WI38 (cell line): ENCODE measurements at regions not wholly inside any gene's neighbourhood (a gene's known extent, or its start where the extent isn't known, plus 50 kb on each side); places are given as distances from the start of the nearest gene placed in this dataset.

Experiments used
- H3K4me3 ChIP-seq: 2 replicates; pipeline ENCODE4 v1.5.1; 2011; ENCODE audit warnings: low read depth, mild to moderate bottlenecking, control low read depth, low read length
- CTCF ChIP-seq: IDR thresholded peaks from 2 replicates; pipeline ENCODE4 v1.5.1; 2012; ENCODE audit warnings: low read depth, mild to moderate bottlenecking, control low read depth, low read length

- H3K4me3 ChIP-seq = no peak overlapping the region
- no peak for TF ChIP-seq CTCF
Measured at GRCh38 chr5:97847920-97848631, 665.0 kb upstream of the RIOK2 start.

DNA sequence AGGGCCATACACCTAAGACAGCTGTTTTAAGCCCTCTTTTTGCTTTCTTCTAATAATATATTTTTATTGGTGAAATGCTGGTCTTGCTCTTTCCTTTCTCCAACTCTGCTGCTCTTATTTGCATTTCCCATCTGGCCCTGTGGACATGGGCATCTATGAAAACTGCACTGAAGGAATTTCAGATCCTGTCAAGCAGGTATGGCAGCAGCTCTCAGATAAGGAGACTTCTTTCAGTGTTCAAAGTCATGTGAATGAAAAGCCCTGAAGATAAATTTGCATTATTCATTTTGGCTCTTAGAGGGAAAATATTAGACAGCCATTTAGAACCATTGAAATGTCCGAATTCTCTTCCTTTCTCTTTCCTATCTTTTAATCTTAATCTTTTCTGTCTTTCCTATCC is 668.0 kb upstream of the RIOK2 start:
- TF ChIP-seq CTCF = no peak
- H3K4me3 ChIP-seq = no peak overlapping the region

DNA sequence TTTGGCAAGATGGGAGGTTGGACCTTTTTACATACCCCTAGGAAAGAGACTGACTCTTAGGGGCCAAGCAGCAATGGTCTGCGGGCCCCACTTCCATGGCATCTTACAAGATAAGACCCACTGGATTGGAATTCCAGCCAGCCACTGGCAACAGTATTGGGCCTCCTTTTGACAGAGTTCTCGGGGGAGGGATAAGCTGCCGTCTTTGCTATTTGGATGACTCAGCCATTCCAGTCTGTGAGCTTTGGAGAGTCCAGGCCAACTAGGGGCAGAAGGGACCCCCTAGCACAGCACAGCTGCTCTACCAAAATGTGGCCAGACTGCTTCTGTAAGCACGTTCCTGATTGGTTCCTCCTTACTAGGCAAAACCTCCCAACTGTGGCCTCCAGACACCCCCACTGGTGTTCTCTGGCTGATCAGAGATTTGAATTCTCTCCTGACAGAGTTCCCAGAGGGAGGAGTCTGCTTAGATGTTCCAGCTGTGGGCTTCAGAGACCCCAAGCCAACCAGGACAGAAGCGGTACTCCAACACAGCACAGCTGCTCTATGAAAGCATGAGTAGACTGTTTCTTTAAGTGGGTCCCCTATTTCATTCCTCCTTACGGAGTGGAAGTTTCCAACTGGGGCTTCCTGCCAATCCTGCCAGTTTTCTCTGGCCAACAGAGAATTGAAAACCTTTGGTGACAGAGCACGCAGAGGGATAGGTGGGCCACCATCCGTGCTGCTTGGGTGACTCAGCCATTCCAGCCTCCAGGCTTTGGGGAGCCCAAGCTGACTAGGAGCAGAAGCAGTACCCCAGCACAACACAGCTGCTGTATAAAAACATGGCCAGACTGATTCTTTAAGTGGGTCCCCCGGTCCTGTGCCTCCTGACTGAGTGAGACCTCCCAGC is 672.1 kb upstream of the RIOK2 start:
- H3K4me3 ChIP-seq = no peak overlapping the region
- TF ChIP-seq CTCF = no peak

GRCh38 chr5:97874491-97874890 is 691.4 kb upstream of the RIOK2 start:
- no peak overlapping the region for H3K4me3 ChIP-seq

GRCh38 chr5:97876272-97876671 is 693.2 kb upstream of the RIOK2 start:
- TF ChIP-seq CTCF = no peak

More at GRCh38 chr5:97874491-97874890, 691.4 kb upstream of the RIOK2 start:
- no peak for TF ChIP-seq CTCF

DNA sequence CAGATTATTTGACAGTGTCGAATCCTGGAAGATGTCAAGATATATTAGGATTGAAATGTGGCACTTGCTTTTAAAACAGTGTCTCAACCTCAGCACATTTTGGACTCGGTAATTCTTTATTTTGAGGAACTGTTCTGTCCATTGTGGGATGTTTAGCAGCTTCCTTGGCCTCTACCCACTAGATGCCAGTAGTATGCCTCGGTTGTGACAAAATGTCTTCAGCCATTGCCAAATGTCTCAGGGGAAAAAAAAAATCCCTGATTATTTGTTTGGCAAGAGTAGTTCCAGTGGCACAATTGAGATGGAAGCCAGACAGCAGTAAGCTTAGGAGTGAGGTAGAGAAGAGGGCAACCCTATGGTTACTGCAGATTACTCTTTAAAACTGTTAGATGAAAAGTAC is 694.5 kb upstream of the RIOK2 start:
- TF ChIP-seq CTCF = no peak

More at GRCh38 chr5:97876272-97876671, 693.2 kb upstream of the RIOK2 start:
- no peak overlapping the region for H3K4me3 ChIP-seq

GRCh38 chr5:97888439-97888838 is 705.4 kb upstream of the RIOK2 start:
- no peak for TF ChIP-seq CTCF
- no peak overlapping the region for H3K4me3 ChIP-seq

More for the DNA sequence above, 694.5 kb upstream of the RIOK2 start:
- H3K4me3 ChIP-seq = no peak overlapping the region
